B cell (primary cell): ENCODE measurements at regions not wholly inside any gene's neighbourhood (a gene's known extent, or its start where the extent isn't known, plus 50 kb on each side); places are given as distances from the start of the nearest gene placed in this dataset.

Source experiments
- ATAC-seq: fragments of 200-7000 bp; cut with Tn5 transposase; one replicate; pipeline ENCODE4 v1.10.0; 2021; ENCODE audit warnings: low read depth, mild to moderate bottlenecking, moderate number of reproducible peaks, moderate library complexity
- CTCF ChIA-PET: fragments of 350-600 bp; sonication (Branson Sonifier 250); formaldehyde crosslinking; loops from one replicate; lab custom pipeline; 2021; ENCODE audit warnings: antibody characterized with exemption, inconsistent platforms; lab: Charles Lee
- POLR2A ChIA-PET: fragments of 350-600 bp; sonication (Branson Sonifier 250); formaldehyde crosslinking; loops from one replicate; lab custom pipeline; 2021; ENCODE audit warnings: antibody characterized with exemption; lab: Charles Lee
- DNase-seq: peaks from one replicate; pipeline ENCODE4 v3.0.0; 2013
- H2AFZ ChIP-seq: 2 replicates; pipeline ENCODE4 v1.6.1; 2012; ENCODE audit warnings: mild to moderate bottlenecking, low read depth, low read length; ENCODE audit not compliant: insufficient read depth, poor library complexity, severe bottlenecking
- H3K27ac ChIP-seq, 2 donors: 1 replicate in 1 of 2; 2 replicates in 1 of 2; pipeline ENCODE4 v1.5.1; 2012 to 2013; ENCODE audit warnings: low read length in 2 of 2, mild to moderate bottlenecking in 2 of 2, moderate library complexity in 1 of 2
- H3K27me3 ChIP-seq, 4 experiments: fragments of 200-600 bp in 1 of 4; sonication (generic) in 1 of 4; replicated peaks in 1 of 4; 1 replicate in 2 of 4; 2 replicates in 2 of 4; pipeline versions ENCODE4 v1.6.1 to v1.7.0; 2013 to 2016; ENCODE audit warnings: low read length in 3 of 4, mild to moderate bottlenecking in 2 of 4, mixed read lengths in 1 of 4, moderate library complexity in 1 of 4; ENCODE audit not compliant: insufficient read depth in 4 of 4, control insufficient read depth in 3 of 4; ENCODE audit errors: control extremely low read depth in 1 of 4
- H3K36me3 ChIP-seq, 2 experiments: replicated peaks in 1 of 2; 1 replicate in 1 of 2; 2 replicates in 1 of 2; pipeline versions ENCODE4 v1.6.1 to v1.7.1; 2013; ENCODE audit warnings: low read length in 1 of 2; ENCODE audit not compliant: insufficient read depth in 2 of 2, control insufficient read depth in 1 of 2; ENCODE audit errors: control extremely low read depth in 1 of 2, extremely low read depth in 1 of 2
- H3K4me1 ChIP-seq, 2 donors: fragments of 200-600 bp in 1 of 2; sonication (generic) in 1 of 2; 1 replicate in 1 of 2; 2 replicates in 1 of 2; pipeline versions ENCODE4 v1.5.1 to v1.6.1; 2013 to 2017; ENCODE audit warnings: low read length in 2 of 2; ENCODE audit not compliant: control insufficient read depth in 2 of 2, insufficient read depth in 2 of 2
- H3K4me2 ChIP-seq: replicated peaks from 2 replicates; pipeline ENCODE3; 2012; ENCODE audit warnings: mild to moderate bottlenecking, low read depth, low read length; ENCODE audit not compliant: poor library complexity, severe bottlenecking
- H3K4me3 ChIP-seq, 5 experiments: fragments of 200-600 bp in 1 of 5; sonication (generic) in 1 of 5; 1 replicate in 3 of 5; 2 replicates in 2 of 5; pipeline versions ENCODE4 v1.5.1 to v1.7.0; 2011 to 2016; ENCODE audit warnings: low read length in 4 of 5, mild to moderate bottlenecking in 4 of 5, low read depth in 2 of 5, control low read depth in 1 of 5, moderate library complexity in 1 of 5; ENCODE audit not compliant: insufficient read depth in 1 of 5; ENCODE audit errors: control extremely low read depth in 1 of 5, extremely low read depth in 1 of 5
- H3K79me2 ChIP-seq: fragments of 200-600 bp; sonication (generic); one replicate; pipeline ENCODE4 v1.6.0; 2016; ENCODE audit warnings: low read length; ENCODE audit not compliant: control insufficient read depth, insufficient read depth
- H3K9ac ChIP-seq: fragments of 200-600 bp; sonication (generic); 2 replicates; pipeline ENCODE4 v1.6.1; 2017; ENCODE audit warnings: mild to moderate bottlenecking, low read length, moderate library complexity
- H3K9me3 ChIP-seq, 3 donors: one replicate each; pipeline versions ENCODE4 v1.6.1 to v1.7.1; 2013; ENCODE audit warnings: low read length in 2 of 3; ENCODE audit not compliant: control insufficient read depth in 2 of 3, insufficient read depth in 1 of 3; ENCODE audit errors: control extremely low read depth in 1 of 3
- H4K20me1 ChIP-seq: 2 replicates; pipeline ENCODE4 v1.6.0; 2012; ENCODE audit warnings: mild to moderate bottlenecking, low read length; ENCODE audit not compliant: insufficient read depth, control insufficient read depth, poor library complexity, severe bottlenecking
- H3K27ac Mint-ChIP-seq: one replicate; pipeline ENCODE4 v1.8.0; 2021; ENCODE audit warnings: mixed read lengths
- H3K27me3 Mint-ChIP-seq: one replicate; pipeline ENCODE4 v1.8.0; 2021; ENCODE audit warnings: mixed read lengths
- H3K4me1 Mint-ChIP-seq: one replicate; pipeline ENCODE4 v1.8.0; 2021; ENCODE audit warnings: mixed read lengths
- H3K4me3 Mint-ChIP-seq: one replicate; pipeline ENCODE4 v1.8.0; 2021; ENCODE audit warnings: mixed read lengths
- H3K9me3 Mint-ChIP-seq: one replicate; pipeline ENCODE4 v1.8.0; 2022; ENCODE audit warnings: mixed read lengths; ENCODE audit not compliant: insufficient read depth
- EZH2 ChIP-seq: IDR thresholded peaks from 2 replicates; pipeline ENCODE4 v1.6.1; 2012; ENCODE audit warnings: borderline replicate concordance, low read depth, mild to moderate bottlenecking, moderate library complexity, low read length; ENCODE audit not compliant: insufficient read depth, poor library complexity, severe bottlenecking
- WGBS: methylation state at CpG from one replicate; pipeline ENCODE4 v1.1.5; 2013; ENCODE audit warnings: missing lambda C conversion rate; ENCODE audit not compliant: insufficient coverage; 5-methylcytosine and 5-hydroxymethylcytosine counted together
- intact Hi-C: fragments of 100-400 bp; cut with micrococcal nuclease; formaldehyde crosslinking; loops from one replicate; pipeline ENCODE4 v1.10.0; 2022
- TF ChIP-seq, protein P1 (sequence below): fragments of 200-600 bp; IDR thresholded peaks from one replicate; pipeline ENCODE4 v1.8.0; 2022; ENCODE audit warnings: antibody characterized with exemption, mild to moderate bottlenecking

DNA sequence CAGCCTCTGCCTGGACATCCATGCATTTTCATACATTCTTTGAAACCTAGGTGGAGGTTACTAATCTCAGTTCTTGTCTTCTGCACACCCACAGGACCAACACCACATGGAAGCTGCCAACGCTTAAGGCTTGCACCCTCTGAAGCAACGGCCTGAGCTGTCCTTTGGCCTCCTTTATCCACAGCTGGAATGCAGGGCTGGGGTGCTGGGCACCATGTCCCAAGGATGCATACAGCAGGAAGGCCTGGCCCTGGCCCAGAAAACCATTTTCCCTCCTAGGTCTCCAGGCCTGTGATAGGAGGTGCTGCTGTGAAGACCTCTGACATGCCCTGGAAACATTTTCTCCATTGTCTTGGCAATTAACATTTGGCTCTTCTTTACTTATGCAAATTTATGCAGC is 1168.6 kb downstream of the KCNT2 start:
- no peak overlapping the region for H3K27ac Mint-ChIP-seq
- Histone ChIP-seq H4K20me1 (no peaks in the 10 kb centered on the region), H2AFZ (no peak overlapping the region), H3K27ac (no peak overlapping the region), H3K9me3 (peaks cover 0 to 3% (median 0%) of the 10 kb centered on the region in 3 donors), H3K4me1 (no peaks in the 10 kb centered on the region), H3K36me3 (no peaks in the 10 kb centered on the region), H3K9ac (no peak overlapping the region), H3K79me2 (no peaks in the 10 kb centered on the region), H3K4me3 (no peak overlapping the region), H3K27me3 (no peaks in the 10 kb centered on the region), H3K4me2 (no peak overlapping the region)
- H3K4me3 Mint-ChIP-seq, result no peak overlapping the region
- H3K9me3 Mint-ChIP-seq, result no peaks in the 10 kb centered on the region
- intact Hi-C loops, result no loop called here
- ATAC-seq (no peak), DNase-seq (no peak)
- CTCF ChIA-PET, result no interaction called here
- no peaks in the 10 kb centered on the region for H3K27me3 Mint-ChIP-seq
- no peaks in the 10 kb centered on the region for H3K4me1 Mint-ChIP-seq
- POLR2A ChIA-PET, result no interaction called here
- 100% methylated on average over 2 of the region's 2 CpGs for WGBS
- TF ChIP-seq, protein P1, sequence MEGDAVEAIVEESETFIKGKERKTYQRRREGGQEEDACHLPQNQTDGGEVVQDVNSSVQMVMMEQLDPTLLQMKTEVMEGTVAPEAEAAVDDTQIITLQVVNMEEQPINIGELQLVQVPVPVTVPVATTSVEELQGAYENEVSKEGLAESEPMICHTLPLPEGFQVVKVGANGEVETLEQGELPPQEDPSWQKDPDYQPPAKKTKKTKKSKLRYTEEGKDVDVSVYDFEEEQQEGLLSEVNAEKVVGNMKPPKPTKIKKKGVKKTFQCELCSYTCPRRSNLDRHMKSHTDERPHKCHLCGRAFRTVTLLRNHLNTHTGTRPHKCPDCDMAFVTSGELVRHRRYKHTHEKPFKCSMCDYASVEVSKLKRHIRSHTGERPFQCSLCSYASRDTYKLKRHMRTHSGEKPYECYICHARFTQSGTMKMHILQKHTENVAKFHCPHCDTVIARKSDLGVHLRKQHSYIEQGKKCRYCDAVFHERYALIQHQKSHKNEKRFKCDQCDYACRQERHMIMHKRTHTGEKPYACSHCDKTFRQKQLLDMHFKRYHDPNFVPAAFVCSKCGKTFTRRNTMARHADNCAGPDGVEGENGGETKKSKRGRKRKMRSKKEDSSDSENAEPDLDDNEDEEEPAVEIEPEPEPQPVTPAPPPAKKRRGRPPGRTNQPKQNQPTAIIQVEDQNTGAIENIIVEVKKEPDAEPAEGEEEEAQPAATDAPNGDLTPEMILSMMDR, result no peak
- no peak for TF ChIP-seq EZH2

DNA sequence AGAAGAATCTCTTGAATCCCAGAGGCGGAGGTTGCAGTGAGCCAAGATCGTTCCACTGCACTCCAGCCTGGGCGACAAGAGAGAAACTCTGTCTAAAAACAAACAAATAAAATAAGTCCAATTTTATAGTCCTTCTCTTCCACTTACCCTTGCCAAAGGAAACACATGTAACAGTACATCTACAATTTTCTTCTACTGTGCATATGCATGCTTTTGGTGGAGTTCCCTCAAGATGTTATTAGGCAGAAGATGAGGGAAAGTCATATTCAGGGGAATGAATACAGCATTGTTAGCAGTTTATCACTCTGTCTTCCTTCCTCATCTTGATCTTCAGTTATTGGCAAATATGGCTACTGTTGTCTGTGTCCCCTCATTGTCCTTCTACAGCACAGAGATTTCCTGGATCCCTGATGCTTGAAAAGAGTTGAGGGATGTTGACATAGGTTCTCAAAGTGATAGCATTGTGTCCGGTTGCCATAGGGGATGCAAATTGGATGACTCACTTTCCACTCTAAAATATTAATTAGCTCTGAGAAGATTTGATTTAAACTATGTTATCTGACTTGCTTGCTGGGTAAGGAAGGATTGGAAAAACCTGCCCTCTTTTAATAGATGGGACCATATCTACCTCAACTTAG is 1173.6 kb downstream of the KCNT2 start:
- no peak overlapping the region for H3K9ac ChIP-seq
- ATAC-seq (no peak), DNase-seq (no peak)
- Mint-ChIP-seq H3K27me3 (no peaks in the 10 kb centered on the region), H3K4me3 (no peak overlapping the region), H3K4me1 (no peaks in the 10 kb centered on the region), H3K27ac (no peak overlapping the region), H3K9me3 (no peaks in the 10 kb centered on the region)
- H3K36me3 ChIP-seq, result no peaks in the 10 kb centered on the region
- H4K20me1 ChIP-seq, result no peaks in the 10 kb centered on the region
- H3K27me3 ChIP-seq, result no peaks in the 10 kb centered on the region
- TF ChIP-seq EZH2, result no peak
- TF ChIP-seq, protein P1, result no peak
- H2AFZ ChIP-seq, result no peak overlapping the region
- WGBS, result 100% methylated on average over 1 of the region's 4 CpGs
- no peak overlapping the region for H3K27ac ChIP-seq
- ChIA-PET CTCF (no interaction called here), POLR2A (no interaction called here)
- H3K79me2 ChIP-seq, result no peaks in the 10 kb centered on the region
- no peaks in the 10 kb centered on the region for H3K9me3 ChIP-seq
- intact Hi-C loops, result no loop called here
- no peak overlapping the region for H3K4me3 ChIP-seq
- H3K4me2 ChIP-seq, result no peak overlapping the region
- no peaks in the 10 kb centered on the region for H3K4me1 ChIP-seq
